DMS 273 treated with DMSO at 0.1 percent for 48 hours (cell line): ENCODE measurements at regions not wholly inside any gene's neighbourhood (a gene's known extent, or its start where the extent isn't known, plus 50 kb on each side); places are given as distances from the start of the nearest gene placed in this dataset.

Source experiments
- DNase-seq: peaks from one replicate; lab custom pipeline; 2025; lab: John Stamatoyannopoulos, UW

DNA sequence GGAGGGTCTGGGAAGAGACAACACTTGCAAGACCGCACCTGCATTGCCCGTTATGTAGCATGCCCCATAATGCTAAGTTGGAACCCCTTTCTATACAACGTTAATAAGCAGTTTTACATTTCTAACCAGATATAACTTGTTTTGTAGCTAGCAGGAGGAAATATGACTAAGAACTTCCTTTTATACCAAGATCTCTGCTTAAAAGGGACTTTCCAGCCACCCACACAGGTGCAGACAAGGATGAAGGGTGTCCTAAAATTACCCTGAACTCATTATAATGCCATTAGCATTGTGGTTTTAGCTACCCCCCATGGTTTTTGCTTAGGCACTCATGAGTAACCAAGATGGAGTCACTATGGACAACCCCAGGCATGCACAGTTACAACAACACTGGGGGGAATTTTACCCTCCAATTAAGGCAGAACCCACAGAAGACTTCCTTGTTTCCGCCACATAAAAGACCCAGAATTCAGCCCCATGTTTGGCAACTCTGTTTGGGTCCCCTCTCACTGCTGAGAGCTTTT is 362.8 kb downstream of the CBLN2 start:
- no peak for DNase-seq

DNA sequence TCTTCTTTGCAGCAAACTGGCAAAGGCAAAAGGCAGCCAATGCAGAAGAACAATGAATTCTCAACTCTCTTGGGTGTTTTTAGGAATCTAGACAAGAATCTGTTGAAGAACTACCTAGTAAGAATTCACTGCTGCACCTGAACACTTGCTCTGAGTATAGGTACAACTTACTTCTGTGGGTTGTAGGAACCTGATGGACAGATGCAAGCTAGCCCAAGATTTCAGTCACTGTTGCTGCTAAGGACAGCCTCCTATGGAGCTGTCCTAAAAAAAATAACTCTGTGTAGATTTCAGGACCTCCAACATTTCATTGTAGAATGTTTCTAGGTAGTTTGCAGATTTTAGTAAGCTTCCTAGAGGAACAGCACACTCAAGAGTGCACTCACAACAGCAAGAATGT is 363.5 kb downstream of the CBLN2 start:
- no peak for DNase-seq

DNA sequence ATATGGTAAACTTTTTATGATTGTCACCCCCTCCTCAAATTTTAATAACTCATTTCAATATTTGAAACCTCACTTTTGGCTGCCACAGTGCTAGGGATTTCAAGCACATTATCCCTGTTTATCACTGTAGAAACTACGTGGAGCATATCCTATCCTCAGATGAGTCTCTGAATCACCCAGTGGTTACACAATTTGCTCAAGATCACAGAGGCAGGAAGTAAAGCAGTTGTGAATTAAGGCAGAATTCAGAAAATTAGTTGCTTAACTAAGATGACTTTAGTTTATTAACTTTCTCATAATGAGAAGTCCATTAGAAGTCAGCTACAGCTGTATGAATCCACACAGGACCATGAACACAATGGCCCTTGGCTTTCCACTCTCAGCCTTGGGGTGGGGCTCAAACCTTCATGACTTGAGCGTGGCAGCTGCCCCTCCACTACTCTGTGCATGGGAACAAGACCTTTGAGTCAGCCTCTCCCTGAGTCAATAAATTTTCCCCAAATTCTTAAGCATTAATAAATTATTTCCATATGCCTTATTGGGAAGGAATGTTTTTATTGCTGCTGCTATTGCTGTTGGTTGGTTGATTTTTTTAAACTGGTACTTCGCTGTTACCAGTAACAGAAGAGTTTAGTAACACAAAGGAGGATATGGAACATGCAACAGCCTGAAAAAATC is 369.0 kb downstream of the CBLN2 start:
- DNase-seq = no peak

DNA sequence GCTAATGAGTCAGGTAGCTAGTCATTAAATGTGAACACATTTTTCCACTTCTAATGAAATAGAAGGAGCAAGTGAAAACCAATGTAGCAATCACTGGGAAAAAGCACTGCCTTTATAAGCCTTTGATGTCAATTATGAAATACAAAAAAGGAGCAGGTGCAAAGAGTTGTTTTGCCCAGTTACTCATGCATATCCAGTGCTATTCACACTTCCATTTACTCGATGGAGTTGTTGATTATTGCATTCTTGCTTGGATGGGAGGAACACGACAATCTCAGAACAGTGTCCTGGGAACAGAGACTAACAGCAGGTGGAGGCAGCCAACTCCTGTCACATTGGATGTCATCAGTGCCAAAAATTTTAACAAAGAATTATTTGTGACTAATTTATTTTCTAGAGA is 372.5 kb downstream of the CBLN2 start:
- DNase-seq = no peak

DNA sequence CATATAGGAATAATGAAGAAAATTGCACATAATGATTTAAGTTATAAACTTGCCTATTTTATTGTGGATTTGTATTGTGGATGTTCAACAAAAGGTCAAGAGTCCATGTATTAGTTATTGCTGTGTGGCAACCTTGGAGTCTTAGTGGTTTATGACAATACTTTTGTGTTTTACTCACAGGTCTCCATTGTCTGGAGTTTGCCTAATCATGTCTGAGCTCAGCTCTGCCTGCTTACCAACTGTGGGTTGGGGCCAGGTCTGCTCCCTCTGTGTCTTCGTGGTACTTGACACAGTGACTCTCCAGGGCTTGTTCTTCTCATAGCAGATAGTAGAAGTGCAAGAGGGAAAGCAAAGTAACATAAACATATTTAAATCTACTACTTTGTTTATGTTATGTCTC is 382.5 kb downstream of the CBLN2 start:
- DNase-seq = no peak

DNA sequence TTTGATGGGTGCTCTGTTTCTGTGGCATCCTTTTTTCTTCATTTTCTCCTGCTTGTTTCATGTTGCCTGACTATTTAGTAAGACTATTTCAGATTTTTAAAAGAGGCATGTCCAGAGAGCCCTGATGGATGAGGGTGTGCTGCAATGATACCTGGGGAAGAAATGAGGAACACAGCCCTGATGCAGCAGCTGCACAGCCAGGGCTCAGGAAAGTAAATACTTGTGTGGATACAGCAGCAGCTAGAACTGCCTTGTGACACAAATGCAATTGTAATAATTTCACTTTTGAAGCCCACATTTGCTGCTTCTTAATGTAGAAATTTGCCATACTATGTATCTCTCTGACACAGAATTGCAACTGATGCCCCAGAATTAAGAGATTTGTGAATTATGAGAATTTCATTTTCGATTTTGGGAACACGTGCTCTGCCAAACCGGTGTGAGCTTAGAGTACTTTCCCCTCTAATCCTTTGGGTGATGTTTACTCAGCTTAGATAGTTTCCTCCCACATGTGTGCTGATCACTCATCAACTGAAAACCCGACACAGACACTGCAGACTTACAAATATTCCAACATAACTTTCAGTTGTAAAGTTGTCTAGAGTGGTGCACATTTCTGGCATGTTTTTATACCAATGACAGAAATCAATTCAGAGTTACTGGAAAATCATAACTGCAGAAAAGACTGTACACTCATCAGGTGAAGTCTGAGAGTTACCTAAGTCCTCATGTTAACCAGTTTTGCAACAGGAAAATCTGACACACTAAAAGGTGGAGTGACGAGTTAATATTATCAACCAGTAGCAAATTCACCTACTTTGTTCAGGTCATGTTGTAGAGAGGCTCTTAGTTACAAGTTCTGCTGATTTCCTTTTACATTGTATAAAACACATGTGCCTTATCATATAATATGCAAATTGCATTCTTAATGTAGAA is 383.4 kb downstream of the CBLN2 start:
- DNase-seq = no peak

DNA sequence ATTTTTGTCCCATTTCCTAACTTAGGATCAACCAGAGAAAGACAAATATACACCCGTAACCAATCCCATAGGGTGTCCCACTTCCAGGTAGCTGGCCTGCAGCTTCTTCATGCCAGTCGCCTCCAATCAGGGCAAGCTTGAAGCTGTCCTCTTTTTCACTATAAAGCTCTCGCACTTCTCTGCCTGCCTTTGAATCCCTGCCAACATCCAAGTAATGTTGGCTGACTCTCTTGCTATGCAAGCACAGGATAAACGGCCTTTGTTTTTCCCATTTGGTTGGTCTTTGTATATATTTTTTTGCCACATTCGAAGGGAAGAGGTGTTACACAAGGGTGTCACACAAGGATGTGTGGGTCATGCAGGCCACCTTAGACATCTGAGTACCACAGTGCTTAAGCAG is 388.8 kb downstream of the CBLN2 start:
- DNase-seq = no peak

DNA sequence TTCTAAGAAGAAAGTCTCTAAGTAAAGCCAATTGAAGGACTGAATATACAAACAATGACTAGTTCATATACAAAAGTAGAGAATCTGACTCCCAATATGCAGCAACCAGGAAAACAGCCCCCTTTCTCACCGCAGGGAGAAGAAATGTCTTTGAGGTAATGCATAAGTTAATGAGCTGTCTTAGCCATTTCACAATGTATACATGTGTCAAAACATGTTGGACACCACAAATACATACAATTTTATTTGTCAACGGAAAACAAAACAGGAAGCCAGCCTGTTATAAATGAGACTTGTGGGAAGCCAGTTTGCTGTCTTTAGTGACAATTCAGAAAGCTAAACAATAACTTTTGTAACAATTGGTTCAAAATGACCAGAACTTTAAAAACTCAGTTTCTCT is 389.2 kb downstream of the CBLN2 start:
- DNase-seq = no peak

DNA sequence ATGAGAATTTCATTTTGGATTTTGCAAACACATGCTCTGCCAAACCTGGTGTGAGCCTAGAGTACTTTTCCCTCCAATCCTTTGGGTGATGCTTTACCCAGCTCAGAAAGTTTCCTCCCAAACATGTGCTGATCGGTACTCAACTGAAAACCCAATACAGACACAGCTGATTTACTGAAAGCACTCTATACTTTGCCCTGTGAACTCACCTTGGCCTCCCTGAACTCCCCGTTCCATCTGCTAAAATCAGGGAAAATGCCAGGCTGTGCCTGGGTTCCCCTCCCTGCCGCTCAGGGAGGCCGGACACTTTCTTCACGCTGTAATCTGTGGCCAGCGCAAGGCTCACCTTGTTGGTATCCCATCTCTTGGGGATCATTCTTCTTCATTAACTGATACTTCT is 391.2 kb downstream of the CBLN2 start:
- no peak for DNase-seq

DNA sequence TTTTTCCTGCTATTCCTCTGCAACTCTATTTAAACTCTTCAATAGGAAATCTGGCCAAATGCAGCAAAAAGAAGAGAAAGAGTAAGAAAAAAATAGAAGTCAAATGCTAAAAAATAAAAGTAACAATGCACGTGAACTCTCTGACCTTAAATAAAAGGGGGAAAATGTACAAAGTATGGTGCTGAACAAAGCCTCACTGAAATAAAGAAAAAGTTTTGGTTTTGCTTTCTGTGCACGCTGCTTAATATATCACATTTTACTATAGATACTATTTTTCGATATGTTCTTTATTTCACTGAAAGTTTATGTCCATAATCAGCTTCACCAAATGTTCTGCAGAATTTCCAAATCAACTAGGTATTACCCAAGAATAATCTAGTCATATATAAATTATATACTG is 396.3 kb downstream of the CBLN2 start:
- no peak for DNase-seq

DNA sequence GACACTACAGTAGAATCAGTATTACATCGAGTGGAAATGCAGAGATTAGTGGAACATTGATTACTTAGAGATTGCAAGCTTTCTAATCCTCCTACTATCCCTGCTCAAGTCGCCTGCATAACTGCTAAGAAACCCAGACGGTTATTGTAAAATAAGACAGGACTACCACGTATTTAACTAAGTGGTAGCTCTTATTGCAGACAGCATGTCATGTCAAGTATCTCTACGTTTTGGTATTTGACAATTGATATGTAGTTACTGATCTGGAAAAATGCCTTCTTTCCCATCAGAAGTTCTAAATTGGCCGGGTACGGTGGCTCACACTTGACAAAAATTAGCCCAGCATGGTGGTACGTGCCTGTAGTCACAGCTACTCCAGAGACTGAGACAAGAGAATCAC is 404.1 kb downstream of the CBLN2 start:
- DNase-seq = no peak

DNA sequence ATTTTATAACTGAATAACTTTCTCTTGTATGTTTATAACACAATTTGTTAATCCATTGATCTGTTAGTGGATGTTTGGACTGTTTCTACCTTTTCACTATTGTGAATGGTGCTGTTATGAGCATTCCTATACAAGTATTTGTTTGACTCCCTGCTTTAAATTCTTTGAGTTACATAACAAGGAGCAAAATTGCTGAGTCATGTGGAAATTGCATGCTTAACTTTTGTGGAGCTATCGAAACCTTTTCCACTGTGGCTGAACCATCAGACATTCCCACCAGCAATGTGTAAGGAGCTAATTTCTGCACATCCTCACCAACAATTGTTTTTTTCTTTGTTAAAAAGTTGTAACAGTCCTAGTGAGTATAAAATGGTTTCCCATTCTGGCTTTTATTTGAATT is 415.5 kb downstream of the CBLN2 start:
- no peak for DNase-seq

DNA sequence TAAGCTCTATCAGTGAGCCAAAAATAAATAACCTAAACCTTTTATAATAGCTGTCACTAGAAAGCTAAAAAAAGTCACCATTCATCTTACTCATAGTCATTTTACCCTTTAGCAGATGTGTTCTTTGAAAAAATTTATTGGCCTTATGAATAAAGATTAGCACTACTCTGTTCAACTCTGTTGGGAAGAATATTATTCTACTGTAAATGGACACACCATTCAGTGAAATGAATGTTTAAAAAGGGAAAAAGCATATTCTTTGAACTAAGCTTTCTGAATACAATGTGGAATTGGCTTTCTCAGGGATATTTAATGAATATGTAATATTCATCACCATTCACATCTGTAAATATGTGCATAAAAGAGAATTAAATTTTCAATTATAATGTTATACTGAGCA is 422.0 kb downstream of the CBLN2 start:
- DNase-seq = no peak

DNA sequence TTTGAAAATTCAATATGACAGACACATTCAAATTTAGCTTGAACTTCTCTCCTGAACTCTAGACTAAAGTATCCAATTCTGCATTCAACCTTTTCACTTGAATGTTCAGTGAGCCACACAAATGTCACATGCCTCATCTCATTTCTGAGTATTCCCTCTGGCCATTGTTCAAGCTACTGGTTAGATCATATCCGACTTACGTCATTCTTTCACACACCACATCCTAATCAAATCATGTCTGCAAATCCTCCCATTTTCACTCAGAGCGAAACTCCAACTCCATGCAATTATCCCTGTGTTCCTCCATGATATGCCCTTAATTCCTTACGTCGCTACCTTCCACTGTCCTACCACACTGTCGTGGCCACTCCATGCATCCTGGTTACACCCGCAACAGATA is 425.1 kb downstream of the CBLN2 start:
- no peak for DNase-seq

DNA sequence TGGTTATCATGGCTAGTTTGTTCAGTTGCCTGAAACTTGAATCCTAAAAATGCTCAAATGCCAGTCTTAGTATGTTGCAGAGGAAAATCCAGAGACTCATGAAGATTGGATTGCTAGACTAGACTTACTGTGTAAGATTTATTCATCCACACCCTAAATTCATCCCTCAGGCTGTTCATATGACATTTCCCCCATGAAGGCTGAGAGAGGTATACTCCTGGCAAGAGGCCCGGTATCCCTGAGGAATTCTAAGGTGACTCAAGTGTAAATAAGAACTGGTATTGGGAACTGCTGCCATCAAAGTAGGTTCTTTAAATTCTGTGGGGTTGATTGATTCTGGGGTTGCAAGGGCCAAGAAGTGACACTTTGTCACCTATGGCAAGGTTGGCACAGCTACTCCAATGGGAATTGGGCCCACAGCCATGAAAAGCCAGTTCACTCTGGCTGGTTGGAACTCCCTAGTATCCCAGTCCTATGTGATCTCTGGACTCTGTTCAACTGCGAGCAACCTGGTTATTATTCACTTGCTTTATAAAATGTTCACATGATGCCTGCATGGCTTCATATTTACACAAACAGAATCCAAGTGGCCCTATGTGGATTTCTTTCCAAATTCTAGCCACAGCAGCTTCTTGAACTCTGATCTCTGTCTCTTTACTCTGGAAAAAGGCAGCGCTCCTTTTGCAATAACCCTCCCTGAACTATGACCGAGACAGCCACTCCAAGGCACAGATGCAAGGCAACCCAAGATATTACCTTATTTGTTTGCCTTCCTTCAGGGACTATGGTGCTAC is 429.1 kb downstream of the CBLN2 start:
- no peak for DNase-seq

DNA sequence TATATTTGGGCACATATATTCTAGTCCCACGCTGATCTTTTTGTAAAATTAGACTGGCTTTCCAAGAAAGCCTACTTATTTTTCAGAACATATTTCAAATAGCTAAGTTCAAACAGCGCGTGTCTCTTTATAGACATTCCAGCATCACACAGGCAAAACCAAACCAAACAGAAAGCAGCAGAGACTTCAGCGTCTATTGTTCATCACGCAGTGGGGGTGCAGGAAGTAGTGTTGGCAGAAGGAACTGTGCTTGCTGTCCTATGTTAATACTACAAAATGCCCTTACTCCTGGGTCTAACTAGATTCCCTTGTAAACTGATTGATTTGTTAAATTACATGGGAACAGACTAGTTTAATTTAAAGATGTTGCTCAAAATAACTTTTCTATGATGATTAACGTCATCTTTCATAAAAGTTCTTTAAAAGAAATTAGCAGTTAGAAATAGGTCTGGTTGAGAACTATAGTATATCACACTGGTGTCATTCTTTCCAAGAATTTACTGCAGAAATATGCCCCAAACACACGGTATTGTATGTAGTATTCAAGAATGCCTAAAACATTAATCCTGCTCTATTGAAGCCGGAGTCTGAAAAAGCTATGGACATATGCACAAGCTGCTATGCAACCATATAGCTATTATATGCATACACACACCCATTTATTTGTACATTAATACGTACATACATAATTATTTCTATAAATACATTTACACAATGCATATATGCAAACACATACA is 436.3 kb downstream of the CBLN2 start:
- DNase-seq = no peak

DNA sequence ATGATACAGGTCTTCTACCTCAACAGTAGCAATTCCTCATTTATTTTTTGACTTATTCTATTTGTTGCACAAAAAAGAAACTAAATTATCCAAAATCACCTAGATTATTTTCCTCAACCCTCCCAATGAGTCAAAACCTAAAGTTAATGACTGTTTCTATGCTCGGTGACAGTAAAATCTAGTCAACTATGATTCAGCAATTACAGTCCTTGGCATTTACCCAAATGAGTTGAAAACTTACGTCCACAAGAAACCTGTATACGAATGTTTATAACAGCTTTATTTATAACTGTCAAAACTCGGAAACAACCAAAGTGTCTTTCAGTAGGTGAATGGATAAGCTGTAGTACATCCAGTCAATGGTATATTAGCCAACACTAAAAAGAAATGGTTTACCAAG is 439.3 kb downstream of the CBLN2 start:
- DNase-seq = no peak

DNA sequence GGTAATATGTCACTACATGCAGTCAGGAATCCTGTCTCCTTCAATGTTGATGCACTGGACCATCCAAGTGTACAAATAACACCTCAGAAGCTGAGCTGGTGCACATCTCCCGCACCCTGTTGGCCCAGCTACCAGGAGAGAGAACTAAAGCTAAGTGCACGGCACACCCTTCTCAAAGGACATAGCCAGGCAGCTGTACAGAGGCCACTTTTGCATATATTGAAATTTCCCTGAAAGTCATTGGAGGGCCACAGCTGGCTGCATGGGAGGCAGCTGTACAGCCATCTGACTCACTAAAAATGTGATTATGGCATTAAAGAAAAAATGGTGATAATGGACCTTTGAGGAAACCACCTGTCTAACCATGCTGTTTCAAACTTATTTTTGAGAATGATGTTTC is 441.7 kb downstream of the CBLN2 start:
- no peak for DNase-seq

DNA sequence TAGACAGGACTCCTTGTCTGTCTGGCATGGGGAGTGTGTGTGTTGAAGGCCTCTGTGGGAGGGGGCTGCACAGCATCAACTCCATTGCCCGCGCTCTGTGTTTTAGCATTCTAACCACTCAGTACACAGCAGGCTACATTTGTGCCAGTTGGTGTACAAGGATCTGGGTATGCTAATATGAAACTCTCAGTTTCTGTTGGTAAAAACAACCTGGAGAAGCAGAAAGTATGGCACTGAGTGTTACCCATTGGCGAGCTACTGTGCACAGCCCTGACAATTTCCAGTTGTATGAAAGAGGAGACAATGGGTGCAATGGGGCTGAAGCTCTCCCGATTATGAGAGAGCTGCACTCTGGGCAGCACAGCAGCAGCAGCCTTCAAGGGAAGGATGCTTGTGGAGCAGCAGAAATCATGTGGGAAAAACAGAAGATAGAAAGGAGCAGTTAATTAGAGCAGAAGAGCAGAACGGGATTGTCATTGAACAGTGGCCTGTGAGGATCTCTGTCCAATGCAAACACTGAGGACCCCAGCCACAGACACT is 443.6 kb downstream of the CBLN2 start:
- DNase-seq = no peak

DNA sequence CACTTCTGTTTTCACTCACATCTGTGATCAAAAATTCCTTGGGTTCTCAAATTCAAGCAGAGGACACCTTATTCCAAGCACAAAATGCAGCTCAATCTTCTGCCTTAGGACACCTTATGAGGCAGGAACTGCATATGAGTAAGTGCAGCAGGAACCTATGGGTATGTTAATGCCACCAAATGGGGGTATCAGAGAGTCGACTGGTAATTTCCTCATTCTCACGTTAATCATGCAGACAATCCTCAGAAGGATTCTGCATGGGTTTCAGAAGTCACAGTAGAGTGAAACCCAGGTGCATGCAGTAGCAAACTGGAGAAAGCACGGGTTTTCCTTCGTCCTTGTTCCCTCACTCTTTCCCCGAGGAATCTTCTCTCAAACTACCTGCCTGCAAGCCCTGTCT is 452.8 kb downstream of the CBLN2 start:
- DNase-seq = no peak

DNA sequence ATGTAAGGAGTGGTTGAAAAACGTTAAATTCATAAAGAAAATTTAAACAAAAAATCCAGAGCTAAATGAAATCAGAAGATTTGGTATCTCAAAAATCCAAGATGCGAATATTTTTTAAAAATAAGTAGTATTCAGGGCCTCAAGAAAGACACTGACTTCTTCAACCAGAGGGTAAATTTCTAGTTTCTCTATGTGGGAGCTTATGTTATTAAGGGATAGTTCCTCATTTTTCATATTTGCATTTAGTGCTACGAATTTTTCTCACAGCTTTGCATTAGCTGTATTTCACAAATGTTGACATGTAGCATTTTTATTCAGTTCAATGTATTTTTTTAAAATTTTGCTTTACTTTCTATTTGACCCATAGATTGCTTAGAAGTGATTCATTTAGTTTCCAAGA is 454.7 kb downstream of the CBLN2 start:
- no peak for DNase-seq

DNA sequence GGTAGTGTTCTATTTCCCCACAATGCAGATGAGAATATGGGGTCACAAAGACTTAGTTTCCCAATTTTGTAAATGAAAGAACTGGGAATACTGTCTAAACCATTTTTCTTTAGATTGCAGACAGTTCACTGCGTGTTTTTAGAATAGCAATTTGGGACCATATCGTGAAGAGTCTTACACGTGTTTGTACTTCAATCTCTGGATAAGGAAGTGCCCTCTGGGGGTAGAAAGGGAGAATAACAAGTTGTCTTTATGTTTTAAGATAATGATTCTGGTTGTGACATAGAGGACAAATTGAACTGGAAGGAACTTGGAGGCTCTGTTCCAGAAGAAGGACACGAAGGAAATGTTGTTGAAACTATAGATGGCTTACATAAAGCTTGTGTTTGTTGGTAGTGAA is 457.7 kb downstream of the CBLN2 start:
- peak; percentile 8 for DNase-seq
